Lower lobe of right lung (tissue), 2 donors: ENCODE measurements at regions not wholly inside any gene's neighbourhood (a gene's known extent, or its start where the extent isn't known, plus 50 kb on each side); places are given as distances from the start of the nearest gene placed in this dataset.
A peak's percentile ranks its signal among the peaks of the same experiment; 100 is the strongest.
"Not testable (repeated sequence)": the region's sequence is repeated elsewhere in the genome, so short reads cannot be mapped to it uniquely, and the experiment has no call there.

Source experiments
- ATAC-seq, 2 donors: fragments of 200-7000 bp; cut with Tn5 transposase; one replicate each; pipeline ENCODE4 v1.9.1; 2020 to 2022; ENCODE audit warnings: mild to moderate bottlenecking in 2 of 2, moderate library complexity in 2 of 2
- DNase-seq: peaks from one replicate; pipeline ENCODE4 v3.0.0-alpha.2; 2020
- H3K27ac ChIP-seq: fragments of 200-600 bp; one replicate; pipeline ENCODE4 v1.8.0; 2022
- H3K27me3 ChIP-seq: fragments of 200-600 bp; one replicate; pipeline ENCODE4 v1.8.0; 2022; ENCODE audit warnings: low read depth
- H3K36me3 ChIP-seq: fragments of 200-600 bp; one replicate; pipeline ENCODE4 v1.8.0; 2022; ENCODE audit warnings: mild to moderate bottlenecking
- H3K4me1 ChIP-seq: fragments of 200-600 bp; one replicate; pipeline ENCODE4 v1.8.0; 2022
- H3K4me3 ChIP-seq: fragments of 200-600 bp; one replicate; pipeline ENCODE4 v1.8.0; 2022; ENCODE audit warnings: mild to moderate bottlenecking
- H3K9me3 ChIP-seq: fragments of 200-600 bp; one replicate; pipeline ENCODE4 v1.8.0; 2022
- intact Hi-C: fragments of 100-400 bp; cut with DNase I; formaldehyde crosslinking; loops from one replicate; pipeline ENCODE4 v1.11.0; 2022
- TF ChIP-seq, protein P1 (sequence below): fragments of 200-600 bp; IDR thresholded peaks from one replicate; pipeline ENCODE4 v1.8.0; 2022; ENCODE audit warnings: antibody characterized with exemption, mild to moderate bottlenecking
- donor health status: DM: no; HTN: yes; CAD: no; lungs with severe emphysema.

GRCh38 chr5:53303105-53303504 is 177.3 kb upstream of the FST start:
- TF ChIP-seq, protein P1, sequence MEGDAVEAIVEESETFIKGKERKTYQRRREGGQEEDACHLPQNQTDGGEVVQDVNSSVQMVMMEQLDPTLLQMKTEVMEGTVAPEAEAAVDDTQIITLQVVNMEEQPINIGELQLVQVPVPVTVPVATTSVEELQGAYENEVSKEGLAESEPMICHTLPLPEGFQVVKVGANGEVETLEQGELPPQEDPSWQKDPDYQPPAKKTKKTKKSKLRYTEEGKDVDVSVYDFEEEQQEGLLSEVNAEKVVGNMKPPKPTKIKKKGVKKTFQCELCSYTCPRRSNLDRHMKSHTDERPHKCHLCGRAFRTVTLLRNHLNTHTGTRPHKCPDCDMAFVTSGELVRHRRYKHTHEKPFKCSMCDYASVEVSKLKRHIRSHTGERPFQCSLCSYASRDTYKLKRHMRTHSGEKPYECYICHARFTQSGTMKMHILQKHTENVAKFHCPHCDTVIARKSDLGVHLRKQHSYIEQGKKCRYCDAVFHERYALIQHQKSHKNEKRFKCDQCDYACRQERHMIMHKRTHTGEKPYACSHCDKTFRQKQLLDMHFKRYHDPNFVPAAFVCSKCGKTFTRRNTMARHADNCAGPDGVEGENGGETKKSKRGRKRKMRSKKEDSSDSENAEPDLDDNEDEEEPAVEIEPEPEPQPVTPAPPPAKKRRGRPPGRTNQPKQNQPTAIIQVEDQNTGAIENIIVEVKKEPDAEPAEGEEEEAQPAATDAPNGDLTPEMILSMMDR: no peak
- no peaks in the 10 kb centered on the region for H3K4me1 ChIP-seq
- ATAC-seq: peak in 1 of 2 donors; percentile 67
- no peaks in the 10 kb centered on the region for H3K36me3 ChIP-seq
- intact Hi-C loops: no loop called here
- H3K9me3 ChIP-seq: no peaks in the 10 kb centered on the region
- no peaks in the 10 kb centered on the region for H3K27me3 ChIP-seq
- H3K27ac ChIP-seq: no peak overlapping the region
- DNase-seq: no peak
- no peak overlapping the region for H3K4me3 ChIP-seq

- H3K9me3 ChIP-seq, H3K36me3 ChIP-seq, H3K27me3 ChIP-seq, intact Hi-C loops, ATAC-seq, H3K4me3 ChIP-seq, H3K27ac ChIP-seq, DNase-seq, H3K4me1 ChIP-seq: not testable (repeated sequence)
These were observed 175.1 kb upstream of the FST start for GRCh38 chr5:53305316-53305715.

GRCh38 chr5:53309653-53310052 is 170.8 kb upstream of the FST start:
- ATAC-seq: no peak
- H3K27me3 ChIP-seq: no peaks in the 10 kb centered on the region

DNA sequence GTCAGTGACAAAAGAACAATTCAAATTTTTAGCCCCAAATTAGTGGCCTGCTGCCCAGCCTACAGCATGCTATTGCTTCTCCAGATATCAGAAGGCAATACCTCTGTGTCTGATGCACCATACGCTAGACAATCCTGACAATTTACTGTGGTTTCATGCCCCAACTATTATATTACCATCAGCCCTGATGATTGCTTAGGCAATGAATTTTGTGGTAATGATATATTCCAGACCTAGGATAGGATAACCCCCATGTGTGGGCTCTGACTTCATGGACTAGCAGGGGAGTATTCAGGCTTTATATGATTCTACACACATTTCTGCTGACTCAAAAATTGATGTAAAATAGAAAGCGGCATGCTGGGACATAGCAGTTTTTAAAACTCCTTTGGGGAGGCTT is 168.7 kb upstream of the FST start:
- intact Hi-C loops: no loop called here
- TF ChIP-seq, protein P1: no peak
- Histone ChIP-seq H3K9me3 (peaks cover 4% of the 10 kb centered on the region), H3K27ac (no peak overlapping the region), H3K36me3 (no peaks in the 10 kb centered on the region), H3K27me3 (no peaks in the 10 kb centered on the region), H3K4me3 (no peak overlapping the region), H3K4me1 (no peaks in the 10 kb centered on the region)
- ATAC-seq (no peak), DNase-seq (no peak)

More at GRCh38 chr5:53309653-53310052, 170.8 kb upstream of the FST start:
- intact Hi-C loops: no loop called here
- Histone ChIP-seq H3K4me3 (no peak overlapping the region), H3K36me3 (no peaks in the 10 kb centered on the region), H3K4me1 (no peaks in the 10 kb centered on the region), H3K27ac (no peak overlapping the region), H3K9me3 (no peaks in the 10 kb centered on the region)
- no peak for DNase-seq
- TF ChIP-seq, protein P1: no peak

DNA sequence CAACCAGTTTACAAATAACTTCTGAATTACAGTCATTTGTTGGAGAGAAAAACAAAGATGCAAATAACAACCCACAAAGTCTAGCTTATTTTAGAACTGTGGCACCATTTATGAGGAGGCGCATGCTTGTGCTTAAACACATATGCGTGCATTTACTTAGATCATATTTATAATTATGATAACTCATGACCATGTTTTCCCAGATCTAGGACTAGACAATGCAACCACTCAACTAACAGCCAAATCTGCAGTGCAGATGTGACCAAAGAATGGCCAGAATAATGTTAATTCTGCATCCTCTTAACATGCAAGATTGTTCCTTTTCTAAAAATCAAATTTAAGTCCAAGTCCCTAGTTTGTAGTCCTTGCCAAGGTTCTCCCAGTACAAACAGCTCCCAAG is 167.3 kb upstream of the FST start:
- TF ChIP-seq, protein P1: no peak
- Histone ChIP-seq H3K27me3 (no peaks in the 10 kb centered on the region), H3K36me3 (no peaks in the 10 kb centered on the region), H3K27ac (no peak overlapping the region), H3K4me3 (no peak overlapping the region), H3K9me3 (peaks cover 4% of the 10 kb centered on the region), H3K4me1 (no peaks in the 10 kb centered on the region)
- intact Hi-C loops: no loop called here
- DNase-seq (no peak), ATAC-seq (no peak)

DNA sequence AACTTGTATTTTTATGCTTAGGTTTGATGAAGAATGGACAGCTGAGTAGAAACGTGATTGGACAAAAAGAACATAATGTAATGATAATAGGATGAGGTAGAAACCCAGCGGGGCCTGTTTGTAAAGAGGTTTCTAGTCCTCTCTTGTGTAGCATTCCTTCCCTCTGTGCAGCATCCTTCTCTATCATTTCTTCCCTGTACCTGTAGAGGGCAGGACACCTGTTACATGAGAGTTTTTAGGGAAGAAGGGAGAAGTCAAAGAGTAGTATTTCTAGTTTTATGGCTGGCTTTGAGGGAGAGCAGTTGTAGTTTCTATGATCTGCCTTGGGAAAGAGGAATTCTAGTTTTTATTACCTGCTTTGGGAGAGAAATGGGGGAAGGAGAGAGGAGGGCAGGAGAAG is 162.1 kb upstream of the FST start:
- TF ChIP-seq, protein P1: no peak
- peaks cover 4% of the 10 kb centered on the region for H3K9me3 ChIP-seq
- intact Hi-C loops: no loop called here
- no peaks in the 10 kb centered on the region for H3K4me1 ChIP-seq
- ATAC-seq (no peak), DNase-seq (no peak)
- no peak overlapping the region for H3K27ac ChIP-seq
- H3K27me3 ChIP-seq: no peaks in the 10 kb centered on the region
- no peaks in the 10 kb centered on the region for H3K36me3 ChIP-seq
- no peak overlapping the region for H3K4me3 ChIP-seq
